GM12873 (cell line): ENCODE measurements at regions not wholly inside any gene's neighbourhood (a gene's known extent, or its start where the extent isn't known, plus 50 kb on each side); places are given as distances from the start of the nearest gene placed in this dataset.

Experiments
- TF ChIP-seq, protein P1 (sequence below): IDR thresholded peaks from 2 replicates; pipeline ENCODE4 v1.5.1; 2012; ENCODE audit warnings: low read depth, mild to moderate bottlenecking, moderate library complexity, low read length, control low read depth; ENCODE audit not compliant: insufficient read depth; ENCODE audit errors: missing control alignments

GRCh38 chr10:53063805-53064204 is 291.2 kb upstream of the MBL2 start:
- TF ChIP-seq, protein P1, sequence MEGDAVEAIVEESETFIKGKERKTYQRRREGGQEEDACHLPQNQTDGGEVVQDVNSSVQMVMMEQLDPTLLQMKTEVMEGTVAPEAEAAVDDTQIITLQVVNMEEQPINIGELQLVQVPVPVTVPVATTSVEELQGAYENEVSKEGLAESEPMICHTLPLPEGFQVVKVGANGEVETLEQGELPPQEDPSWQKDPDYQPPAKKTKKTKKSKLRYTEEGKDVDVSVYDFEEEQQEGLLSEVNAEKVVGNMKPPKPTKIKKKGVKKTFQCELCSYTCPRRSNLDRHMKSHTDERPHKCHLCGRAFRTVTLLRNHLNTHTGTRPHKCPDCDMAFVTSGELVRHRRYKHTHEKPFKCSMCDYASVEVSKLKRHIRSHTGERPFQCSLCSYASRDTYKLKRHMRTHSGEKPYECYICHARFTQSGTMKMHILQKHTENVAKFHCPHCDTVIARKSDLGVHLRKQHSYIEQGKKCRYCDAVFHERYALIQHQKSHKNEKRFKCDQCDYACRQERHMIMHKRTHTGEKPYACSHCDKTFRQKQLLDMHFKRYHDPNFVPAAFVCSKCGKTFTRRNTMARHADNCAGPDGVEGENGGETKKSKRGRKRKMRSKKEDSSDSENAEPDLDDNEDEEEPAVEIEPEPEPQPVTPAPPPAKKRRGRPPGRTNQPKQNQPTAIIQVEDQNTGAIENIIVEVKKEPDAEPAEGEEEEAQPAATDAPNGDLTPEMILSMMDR, result no peak

DNA sequence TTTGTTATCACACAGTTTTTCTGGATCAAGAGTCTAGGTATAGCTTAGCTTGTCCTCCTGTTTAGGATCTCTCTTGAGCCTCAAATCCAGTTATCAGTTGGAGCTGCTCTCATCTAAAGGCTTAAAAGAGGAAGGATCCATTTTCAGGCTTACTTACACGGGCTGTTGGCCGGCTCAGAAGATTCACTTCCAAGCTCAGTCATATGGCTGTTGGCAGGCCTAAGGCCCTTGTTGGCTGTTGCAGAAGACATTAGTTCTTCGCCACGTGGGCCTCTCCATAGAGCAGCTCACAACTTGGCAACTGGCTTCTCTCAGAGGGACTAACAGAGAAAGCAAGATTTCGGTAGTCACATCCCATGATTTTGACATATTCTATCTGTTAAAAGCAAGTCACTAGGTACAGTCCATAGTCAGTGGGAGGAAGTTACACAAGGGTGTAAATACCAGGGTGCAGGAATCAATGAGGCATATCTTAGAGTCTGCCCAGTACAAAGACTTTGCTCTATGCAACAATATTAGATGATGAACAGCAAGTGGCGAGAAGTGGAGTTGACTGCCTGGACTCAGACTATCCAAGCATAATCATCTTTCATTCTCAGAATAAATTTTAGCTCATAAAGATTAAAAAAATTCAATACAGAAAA is 280.1 kb upstream of the MBL2 start:
- TF ChIP-seq, protein P1, result no peak

- TF ChIP-seq, protein P1, result no peak
These were observed 272.7 kb upstream of the MBL2 start for GRCh38 chr10:53045315-53045714.

GRCh38 chr10:53033396-53033795 is 260.8 kb upstream of the MBL2 start:
- TF ChIP-seq, protein P1, result no peak

DNA sequence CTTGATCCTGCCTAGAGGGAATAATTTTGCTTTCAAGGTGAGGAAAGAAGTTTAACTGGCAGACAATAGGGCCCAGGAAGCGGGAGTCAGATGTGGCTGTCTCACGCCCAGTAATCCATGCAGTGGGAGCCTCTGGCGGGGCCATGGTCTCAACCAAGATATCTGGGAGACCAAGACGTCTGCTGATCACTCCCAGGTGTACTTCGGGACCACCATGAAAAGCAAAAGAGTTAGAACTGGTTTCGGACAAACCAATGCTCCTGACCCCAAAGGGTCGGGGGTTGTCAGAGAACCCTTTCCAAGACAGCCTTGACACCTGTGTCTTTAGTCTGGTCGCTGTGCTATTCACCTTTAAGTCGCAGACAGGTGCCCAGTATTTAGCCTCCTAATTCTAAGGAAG is 256.9 kb upstream of the MBL2 start:
- TF ChIP-seq, protein P1, result no peak

GRCh38 chr10:53025172-53025711 is 252.7 kb upstream of the MBL2 start:
- TF ChIP-seq, protein P1, result no peak

GRCh38 chr10:53023411-53023810 is 250.8 kb upstream of the MBL2 start:
- TF ChIP-seq, protein P1, result no peak
